GM12874 (cell line): ENCODE measurements at regions not wholly inside any gene's neighbourhood (a gene's known extent, or its start where the extent isn't known, plus 50 kb on each side); places are given as distances from the start of the nearest gene placed in this dataset.

ENCODE experiments used
- TF ChIP-seq, protein P1 (sequence below): IDR thresholded peaks from 2 replicates; pipeline ENCODE4 v1.5.1; 2011; ENCODE audit warnings: low read depth, mild to moderate bottlenecking, control low read depth, low read length, moderate library complexity; ENCODE audit not compliant: insufficient read depth

DNA sequence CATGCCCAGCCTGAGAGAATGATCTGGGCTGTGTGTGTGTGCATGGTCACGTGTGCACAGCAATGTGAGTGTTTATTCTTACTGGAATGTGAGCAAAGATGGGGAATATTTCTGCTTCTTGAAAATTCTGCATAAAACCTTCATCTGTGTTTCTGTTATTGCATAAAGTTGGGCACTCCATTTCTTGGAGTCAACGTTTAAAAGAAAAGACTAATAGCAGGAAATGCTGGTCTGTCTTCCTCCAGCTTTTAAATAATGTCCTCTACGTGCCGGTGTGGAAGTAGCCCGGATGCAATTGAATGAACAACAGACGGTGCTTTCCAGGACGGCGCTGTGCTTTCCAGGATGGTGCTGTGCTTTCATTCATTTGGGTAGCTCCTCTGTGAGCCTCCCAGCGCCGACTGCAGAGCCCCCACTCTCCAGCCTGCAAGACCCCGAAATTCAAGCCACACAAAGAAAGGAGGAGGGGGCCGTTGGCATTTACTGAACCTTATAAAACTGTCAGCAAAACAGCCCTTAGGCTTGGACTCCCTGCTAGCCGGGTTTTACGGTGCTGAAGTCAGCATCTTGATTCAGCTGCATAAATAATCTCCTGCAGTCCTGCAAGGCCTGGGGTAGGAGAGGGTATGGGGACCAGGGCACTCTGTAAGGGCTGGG, 158.2 kb upstream of the PRKCQ start:
- TF ChIP-seq, protein P1, sequence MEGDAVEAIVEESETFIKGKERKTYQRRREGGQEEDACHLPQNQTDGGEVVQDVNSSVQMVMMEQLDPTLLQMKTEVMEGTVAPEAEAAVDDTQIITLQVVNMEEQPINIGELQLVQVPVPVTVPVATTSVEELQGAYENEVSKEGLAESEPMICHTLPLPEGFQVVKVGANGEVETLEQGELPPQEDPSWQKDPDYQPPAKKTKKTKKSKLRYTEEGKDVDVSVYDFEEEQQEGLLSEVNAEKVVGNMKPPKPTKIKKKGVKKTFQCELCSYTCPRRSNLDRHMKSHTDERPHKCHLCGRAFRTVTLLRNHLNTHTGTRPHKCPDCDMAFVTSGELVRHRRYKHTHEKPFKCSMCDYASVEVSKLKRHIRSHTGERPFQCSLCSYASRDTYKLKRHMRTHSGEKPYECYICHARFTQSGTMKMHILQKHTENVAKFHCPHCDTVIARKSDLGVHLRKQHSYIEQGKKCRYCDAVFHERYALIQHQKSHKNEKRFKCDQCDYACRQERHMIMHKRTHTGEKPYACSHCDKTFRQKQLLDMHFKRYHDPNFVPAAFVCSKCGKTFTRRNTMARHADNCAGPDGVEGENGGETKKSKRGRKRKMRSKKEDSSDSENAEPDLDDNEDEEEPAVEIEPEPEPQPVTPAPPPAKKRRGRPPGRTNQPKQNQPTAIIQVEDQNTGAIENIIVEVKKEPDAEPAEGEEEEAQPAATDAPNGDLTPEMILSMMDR: no peak

DNA sequence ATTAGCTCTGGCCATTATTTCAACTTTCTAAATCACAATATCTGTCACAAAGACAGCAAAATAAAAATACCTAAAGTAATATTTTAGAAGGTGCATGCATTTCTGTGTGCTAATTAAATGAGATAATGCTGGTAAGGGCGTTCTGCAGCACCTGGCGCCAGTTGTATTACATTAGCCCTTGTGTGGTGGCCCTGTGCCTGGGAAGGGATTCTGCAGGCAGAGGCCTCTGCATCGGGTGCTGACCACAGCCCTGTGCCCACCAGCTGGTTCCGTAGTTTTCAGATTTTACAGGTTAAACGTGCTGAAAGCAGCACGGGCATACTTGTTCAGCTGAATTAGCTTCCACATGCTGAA, 157.7 kb upstream of the PRKCQ start:
- TF ChIP-seq, protein P1: no peak

DNA sequence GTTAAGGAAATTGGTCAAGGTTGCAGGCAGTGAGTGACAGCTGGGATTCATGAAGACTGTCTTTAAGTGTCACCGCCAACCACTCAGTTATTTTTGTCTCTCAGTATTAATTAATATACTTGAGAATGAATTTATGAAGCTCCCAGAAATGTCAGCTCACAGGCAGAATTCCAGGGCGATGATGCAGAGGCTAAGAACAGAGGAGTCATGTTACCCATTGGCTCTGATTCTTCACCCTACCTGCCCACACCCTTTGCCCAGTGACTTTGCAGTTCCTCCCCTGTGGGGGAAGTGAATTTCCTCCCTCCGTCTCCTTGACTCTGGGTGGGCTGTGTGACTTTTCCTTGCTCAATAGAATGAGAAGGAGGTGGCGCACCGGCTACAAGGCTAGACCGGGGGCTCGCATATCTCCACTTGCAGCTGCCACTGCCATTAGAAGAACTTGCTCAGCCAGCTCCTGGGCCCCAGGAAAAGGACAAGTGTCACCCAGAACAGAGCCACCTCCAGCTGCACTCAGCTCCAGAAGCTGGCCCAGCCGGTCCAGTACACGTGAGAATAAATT, 157.1 kb upstream of the PRKCQ start:
- TF ChIP-seq, protein P1: no peak

DNA sequence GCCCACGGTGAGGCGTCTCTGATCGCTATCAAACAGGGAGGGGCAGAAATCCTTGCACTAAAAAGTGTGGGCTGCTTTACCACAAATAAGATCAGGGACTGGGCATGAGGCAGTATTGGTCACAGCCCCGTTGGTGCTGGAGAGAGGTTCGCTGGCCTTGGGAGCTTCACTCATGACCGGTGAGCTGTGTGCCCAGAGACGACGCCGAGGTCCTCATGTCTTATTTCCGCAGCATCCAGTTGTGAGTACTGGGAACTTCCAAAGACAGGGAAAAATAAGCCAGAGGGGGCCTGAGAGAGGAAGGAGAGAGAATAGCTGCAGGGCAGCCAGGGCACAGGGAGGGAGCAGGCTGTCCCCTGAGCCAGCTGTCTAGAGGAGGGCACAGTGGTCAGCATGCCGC, 154.2 kb upstream of the PRKCQ start:
- TF ChIP-seq, protein P1: no peak

DNA sequence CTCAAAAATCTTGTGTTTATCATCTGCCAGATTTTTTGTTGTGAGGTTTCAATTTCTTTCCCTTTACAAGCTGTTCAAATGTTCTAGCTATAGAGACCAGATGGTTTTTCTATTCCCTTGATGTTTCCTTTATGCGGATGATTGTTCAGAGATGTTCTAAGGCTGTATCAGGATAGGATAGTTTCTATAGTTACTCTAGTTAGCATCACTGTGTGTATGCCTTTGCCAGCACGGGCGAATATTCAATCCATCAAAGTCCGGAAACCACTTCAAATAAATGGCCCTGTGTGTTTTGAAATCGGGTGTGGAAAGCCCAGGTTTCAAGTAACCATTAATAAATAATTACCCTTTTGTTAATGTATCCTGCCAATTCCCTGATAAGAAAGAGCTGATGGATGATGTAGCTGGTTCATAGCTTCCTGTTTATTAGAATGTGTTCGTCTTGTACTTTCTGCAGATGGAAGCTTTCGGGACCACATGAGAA, 149.8 kb upstream of the PRKCQ start:
- TF ChIP-seq, protein P1: no peak

DNA sequence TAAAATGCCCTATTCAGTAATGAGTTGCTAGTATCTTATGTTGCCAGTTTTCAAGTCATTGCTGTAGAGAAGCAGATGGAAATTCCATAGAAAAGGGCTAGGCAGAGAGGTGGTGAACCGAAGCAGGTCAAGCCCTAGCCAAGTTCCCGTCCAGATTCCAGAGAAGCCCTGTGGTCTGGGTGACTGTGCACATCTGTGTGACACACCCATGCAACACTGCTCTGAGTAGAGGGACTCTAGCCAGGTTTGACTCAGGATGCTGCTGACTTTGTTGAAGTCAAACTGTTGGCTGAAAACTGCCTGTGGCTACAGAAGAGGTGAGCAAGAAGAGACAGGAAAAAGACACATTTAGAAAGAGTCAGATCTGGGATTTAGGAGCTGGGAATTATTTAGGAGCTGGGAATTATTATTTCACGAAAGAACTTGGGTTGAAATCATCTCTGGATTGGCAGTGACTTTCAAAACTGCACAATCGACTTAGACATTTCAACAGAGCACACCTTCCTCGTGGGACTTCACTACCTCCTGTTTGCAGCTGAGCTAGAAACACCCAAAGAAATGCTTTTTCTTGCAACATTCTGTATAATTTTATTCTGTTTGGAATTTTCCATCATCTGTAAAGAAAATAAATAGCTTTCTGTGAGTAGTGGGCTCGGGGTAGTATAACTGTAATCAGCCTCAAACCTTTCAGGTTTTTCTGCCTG, 149.1 kb upstream of the PRKCQ start:
- TF ChIP-seq, protein P1: no peak

DNA sequence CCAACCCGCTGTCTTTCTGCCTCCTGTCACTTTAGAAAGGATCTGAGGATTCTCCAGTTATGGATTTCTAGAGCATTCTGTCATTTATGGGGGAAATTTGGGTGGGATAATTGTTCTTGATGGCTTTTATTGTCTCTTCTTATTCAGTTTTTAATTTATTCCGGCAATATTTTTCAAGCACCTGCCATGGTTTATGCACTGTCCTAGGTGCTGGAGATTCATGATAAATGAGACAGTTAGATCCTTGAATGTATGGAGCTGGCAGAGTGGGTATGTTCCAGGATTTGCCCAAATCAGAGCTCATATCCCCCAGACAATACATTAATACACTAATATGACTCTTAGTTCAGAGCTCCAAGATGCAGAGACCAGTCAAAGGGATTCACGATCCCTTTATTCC, 146.8 kb upstream of the PRKCQ start:
- TF ChIP-seq, protein P1: no peak
